Stimulated activated CD4-positive, alpha-beta T cell treated with anti-CD3 and anti-CD28 coated beads, Interleukin-1b, Interleukin-23, amount 100 ng/mL, for 4 hours (primary cell): ENCODE measurements at regions not wholly inside any gene's neighbourhood (a gene's known extent, or its start where the extent isn't known, plus 50 kb on each side); places are given as distances from the start of the nearest gene placed in this dataset.
"Not testable (repeated sequence)": the region's sequence is repeated elsewhere in the genome, so short reads cannot be mapped to it uniquely, and the experiment has no call there.

Experiments used
- DNase-seq, 2 donors: peaks; one replicate each; pipeline ENCODE4 v3.0.0-alpha.2; 2020; ENCODE audit warnings: low read depth in 2 of 2

GRCh38 chr3:6264036-6264435, 596.9 kb upstream of the GRM7 start:
- DNase-seq: no peak

DNA sequence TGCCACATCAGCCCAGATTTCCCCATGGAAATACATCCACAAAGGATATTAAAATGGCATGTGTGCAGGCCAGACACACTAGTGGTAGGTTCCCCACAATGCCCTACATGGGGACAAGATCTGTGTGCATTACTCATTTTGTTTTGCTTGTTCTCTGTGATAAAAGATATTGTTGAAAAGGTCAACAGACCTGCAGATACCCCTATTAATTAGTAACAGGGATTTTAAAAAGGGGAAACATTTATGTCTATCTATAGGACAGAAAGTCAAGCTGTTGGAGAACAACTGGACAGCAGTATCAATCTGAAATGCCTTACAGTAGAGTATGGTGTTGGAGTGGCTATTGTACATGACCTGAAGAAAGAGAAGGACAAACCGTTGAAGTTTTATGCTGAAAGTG, 596.0 kb upstream of the GRM7 start:
- DNase-seq: no peak

- DNase-seq: no peak
Observed at GRCh38 chr3:6266135-6266534, 594.8 kb upstream of the GRM7 start.

GRCh38 chr3:6273878-6274277, 587.0 kb upstream of the GRM7 start:
- DNase-seq: no peak

DNA sequence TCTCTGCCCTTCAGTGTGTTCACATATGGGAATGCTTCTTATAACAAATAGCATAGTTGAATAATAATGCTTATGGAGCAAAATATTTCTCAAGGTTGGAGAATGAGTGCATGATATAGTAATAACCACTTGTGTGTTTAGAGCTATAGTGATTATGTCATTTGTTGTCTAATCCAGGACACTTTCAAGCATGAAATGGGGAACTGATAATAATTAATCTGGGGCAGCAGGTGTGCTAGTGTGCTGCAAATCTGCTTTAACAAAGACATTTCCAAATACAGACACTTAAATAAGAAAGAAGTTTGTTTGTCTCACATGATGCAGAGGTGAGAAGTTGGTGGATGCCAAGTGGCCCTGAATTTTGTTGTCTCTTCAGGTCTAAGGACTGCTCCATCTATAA, 579.3 kb upstream of the GRM7 start:
- DNase-seq: no peak

- DNase-seq: no peak
Observed at GRCh38 chr3:6282918-6283317, 578.0 kb upstream of the GRM7 start.

DNA sequence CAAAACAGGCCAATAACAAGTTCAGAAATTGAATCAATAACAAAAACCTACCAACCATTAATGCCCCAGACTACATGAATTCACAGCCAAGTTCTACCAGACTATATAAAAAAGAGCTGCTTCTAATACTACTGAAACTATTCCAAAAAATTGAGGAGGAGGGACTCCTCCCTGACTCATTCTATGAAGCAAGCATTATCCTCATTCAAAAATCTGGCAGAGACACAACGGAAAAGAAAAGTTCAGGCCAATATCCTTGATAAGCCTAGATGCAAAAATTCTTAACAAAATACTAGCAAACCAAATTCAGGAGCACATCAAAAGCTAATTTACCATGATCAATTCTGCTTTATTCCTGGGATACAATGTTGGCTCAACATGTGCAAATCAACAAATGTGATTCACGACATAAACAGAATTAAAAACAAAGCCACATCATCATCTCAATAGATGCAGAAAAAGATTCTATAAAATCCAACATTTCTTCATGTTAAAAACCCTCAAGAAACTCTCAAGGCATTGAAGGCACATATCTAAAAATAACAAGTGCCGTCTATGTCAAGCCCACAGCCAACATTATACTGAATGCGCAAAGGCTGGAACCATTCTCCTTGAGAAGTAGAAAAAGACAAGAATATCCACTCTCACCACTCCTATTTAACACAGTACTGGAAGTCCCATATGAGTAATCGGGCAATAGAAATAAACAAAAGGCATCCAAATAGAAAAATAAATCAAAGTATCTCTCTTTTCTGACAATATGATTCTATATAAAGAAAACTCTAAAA, 573.6 kb upstream of the GRM7 start:
- DNase-seq: no peak

DNA sequence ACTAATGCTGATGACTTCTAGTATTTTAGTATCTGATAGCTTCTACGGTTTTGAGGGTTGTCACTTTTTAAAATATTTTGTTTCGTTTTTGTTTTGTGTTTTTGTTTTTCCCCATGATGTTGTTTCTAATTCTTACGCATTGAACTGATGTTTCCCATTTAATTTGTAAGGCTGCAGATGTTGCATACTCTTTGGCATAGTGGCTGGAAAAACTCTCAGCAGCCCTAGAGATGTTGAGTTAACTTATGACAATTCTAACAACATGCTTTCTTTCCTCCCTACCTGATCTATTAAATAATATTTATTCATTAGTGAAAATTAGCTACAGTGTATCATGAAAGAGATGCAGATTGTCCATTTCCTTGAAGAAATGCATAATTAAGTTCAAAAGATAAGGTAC, 559.3 kb upstream of the GRM7 start:
- no peak for DNase-seq

- no peak for DNase-seq
Observed at GRCh38 chr3:6315906-6316305, 545.0 kb upstream of the GRM7 start.

DNA sequence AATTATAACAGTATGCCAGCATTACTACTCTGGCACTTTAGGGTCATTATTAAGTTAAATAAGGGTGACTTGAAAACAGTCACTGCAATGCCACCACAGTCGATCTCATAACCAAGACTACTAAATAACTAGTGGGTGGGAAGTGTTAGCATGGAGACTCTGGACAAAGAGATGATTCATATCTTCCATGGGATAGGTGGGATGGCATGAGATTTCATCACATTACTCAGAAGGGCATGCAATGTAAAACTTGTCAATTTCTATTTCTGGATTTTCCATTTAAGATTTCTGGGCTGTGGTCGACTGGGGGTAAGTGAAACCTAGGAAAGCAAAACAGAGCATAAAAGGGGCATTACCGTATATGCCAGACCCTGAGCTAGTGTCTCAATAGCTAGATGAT, 538.9 kb upstream of the GRM7 start:
- DNase-seq: no peak

- no peak for DNase-seq
Observed at GRCh38 chr3:6326771-6327170, 534.1 kb upstream of the GRM7 start.

DNA sequence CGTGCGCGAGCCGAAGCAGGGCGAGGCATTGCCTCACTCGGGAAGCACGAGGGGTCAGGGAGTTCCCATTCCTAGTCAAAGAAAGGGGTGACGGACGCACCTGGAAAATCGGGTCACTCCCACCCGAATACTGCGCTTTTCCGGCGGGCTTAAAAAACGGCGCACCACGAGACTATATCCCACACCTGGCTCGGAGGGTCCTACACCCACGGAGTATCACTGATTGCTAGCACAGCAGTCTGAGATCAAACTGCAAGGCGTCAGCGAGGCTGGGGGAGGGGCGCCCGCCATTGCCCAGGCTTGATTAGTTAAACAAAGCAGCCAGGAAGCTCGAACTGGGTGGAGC, 520.0 kb upstream of the GRM7 start:
- not testable (repeated sequence) for DNase-seq

- no peak for DNase-seq
Observed at GRCh38 chr3:6351752-6352151, 509.2 kb upstream of the GRM7 start.

GRCh38 chr3:6354653-6355052, 506.3 kb upstream of the GRM7 start:
- DNase-seq: no peak

DNA sequence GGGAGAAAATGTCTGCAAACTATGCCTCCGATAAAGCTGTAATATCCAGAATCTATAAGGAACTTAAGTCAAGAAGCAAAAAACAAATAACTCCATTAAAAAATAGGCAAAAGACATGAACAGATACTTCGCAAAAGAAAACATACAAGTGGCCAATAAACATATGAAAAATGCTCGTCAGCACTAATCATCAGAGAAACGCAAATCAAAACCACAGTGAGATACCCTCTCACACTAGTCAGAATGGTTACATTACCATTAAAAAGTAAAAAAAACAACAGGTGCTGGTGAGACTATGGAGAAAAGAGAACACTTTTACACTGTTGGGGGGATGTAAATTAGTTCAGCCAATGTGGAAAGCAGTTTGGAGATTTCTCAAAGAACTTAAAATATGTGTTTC, 498.5 kb upstream of the GRM7 start:
- no peak for DNase-seq

DNA sequence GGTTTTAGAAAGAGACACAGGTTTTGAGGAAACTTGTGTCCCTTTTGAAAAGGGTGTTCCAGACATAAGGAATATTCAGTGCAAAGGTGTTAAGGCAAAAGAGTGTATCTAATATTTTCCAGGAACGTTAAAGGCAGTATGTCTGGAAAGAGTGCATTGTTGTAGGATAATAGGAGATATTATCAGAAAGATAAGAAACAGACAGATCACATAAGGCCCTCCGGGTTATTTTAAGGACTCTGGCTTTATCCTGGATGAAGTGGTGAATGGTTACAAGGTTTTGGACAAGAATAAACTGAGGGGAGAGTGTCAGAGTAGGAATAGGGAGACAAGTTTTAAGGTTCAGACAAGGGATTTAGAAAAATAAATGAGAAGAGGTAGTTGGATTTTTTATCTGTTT, 493.7 kb upstream of the GRM7 start:
- DNase-seq: no peak

GRCh38 chr3:6392123-6392522, 468.8 kb upstream of the GRM7 start:
- no peak for DNase-seq

DNA sequence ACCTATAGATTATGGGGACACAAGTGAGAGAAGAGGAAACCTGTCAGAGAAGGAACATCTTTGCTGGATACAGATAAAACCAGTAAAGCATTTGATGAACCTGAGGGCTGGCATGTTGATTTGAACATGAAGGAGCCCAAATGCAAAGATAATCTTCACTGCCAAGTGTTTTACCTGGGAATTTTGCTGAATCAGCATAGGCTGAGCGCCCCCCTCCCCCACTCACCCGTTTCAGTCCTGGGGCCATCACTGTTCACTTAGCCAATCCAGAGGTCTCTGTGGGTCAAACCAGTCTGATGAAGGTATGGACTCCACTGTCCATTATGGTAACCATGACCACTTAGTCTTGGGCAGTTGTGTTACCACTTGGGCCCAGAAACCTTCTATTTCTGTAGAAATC, 466.0 kb upstream of the GRM7 start:
- no peak for DNase-seq

GRCh38 chr3:6396631-6397030, 464.3 kb upstream of the GRM7 start:
- DNase-seq: no peak

- DNase-seq: not testable (repeated sequence)
Observed at GRCh38 chr3:6402666-6403065, 458.2 kb upstream of the GRM7 start.

DNA sequence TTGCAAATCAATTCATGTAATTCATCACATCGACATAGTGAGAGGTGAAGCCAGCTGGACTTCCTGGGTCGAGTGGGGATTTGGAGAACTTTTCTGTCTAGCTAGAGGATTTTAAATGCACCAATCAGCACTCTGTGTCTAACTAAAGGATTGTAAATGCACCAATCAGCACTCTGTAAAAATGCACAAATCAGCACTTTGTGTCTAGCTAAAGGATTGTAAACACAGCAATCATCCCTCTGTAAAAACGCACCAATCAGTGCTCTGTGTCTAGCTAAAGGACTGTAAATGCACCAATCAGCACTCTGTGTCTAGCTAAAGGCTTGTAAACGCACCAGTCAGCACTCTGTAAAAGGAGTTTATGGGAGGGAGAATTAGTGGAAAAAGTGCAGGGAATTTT, 454.0 kb upstream of the GRM7 start:
- DNase-seq: not testable (repeated sequence)

DNA sequence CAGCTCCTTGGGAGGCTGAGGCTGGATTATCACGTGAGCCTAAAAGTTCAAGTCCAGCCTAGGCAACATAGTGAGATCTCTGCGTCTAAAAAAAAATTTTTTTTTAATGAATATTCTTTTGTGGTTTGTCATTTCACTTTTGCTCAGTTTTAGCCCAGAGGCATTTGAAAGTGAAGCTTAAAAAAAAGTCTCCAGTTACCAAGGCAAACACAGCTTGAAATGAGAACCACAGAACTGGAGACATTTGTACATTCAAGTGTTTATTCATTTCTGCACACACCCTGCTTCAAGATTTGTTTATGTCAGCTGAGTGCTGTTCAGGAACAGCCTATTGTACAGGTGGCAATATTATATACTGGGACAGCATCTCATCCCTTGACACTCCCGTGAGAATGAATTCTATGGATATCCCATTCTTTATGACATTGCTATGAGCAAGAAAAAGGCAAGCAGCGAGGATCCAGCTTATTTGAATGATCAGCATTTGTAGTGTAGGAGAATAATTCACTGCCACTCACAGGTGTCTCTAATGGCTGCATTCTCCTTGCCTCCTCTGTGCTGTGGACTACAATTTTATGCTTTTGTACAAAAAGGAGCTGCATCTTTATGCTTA, 444.8 kb upstream of the GRM7 start:
- DNase-seq: no peak

- DNase-seq: no peak
Observed at GRCh38 chr3:6417174-6417573, 443.7 kb upstream of the GRM7 start.

- DNase-seq: no peak
Observed at GRCh38 chr3:6418485-6418884, 442.4 kb upstream of the GRM7 start.
